Activated CD4-positive, alpha-beta T cell treated with anti-CD3 and anti-CD28 coated beads, Interleukin-2, amount 50 U/mL, for 24 hours (primary cell): ENCODE measurements at regions not wholly inside any gene's neighbourhood (a gene's known extent, or its start where the extent isn't known, plus 50 kb on each side); places are given as distances from the start of the nearest gene placed in this dataset.
"Not testable (repeated sequence)": the region's sequence is repeated elsewhere in the genome, so short reads cannot be mapped to it uniquely, and the experiment has no call there.

Source experiments
- DNase-seq, 2 donors: peaks; one replicate each; pipeline ENCODE4 v3.0.0-alpha.2; 2020; ENCODE audit warnings: low read depth in 1 of 2, low spot score in 1 of 2

- no peak for DNase-seq
These were observed 777.3 kb downstream of the LTN1 start for GRCh38 chr21:28215214-28215954.

- no peak for DNase-seq
These were observed 777.9 kb downstream of the LTN1 start for GRCh38 chr21:28214786-28215185.

GRCh38 chr21:28213261-28213660, 779.4 kb downstream of the LTN1 start:
- DNase-seq = no peak

GRCh38 chr21:28212061-28212460, 780.6 kb downstream of the LTN1 start:
- DNase-seq = no peak

- DNase-seq = no peak
These were observed 785.1 kb downstream of the LTN1 start for GRCh38 chr21:28207436-28208173.

- no peak for DNase-seq
These were observed 792.0 kb downstream of the LTN1 start for GRCh38 chr21:28200726-28201125.

GRCh38 chr21:28196981-28197380, 795.7 kb downstream of the LTN1 start:
- no peak for DNase-seq

GRCh38 chr21:28193189-28193588, 799.5 kb downstream of the LTN1 start:
- DNase-seq = no peak

GRCh38 chr21:28186604-28187003, 806.1 kb downstream of the LTN1 start:
- no peak for DNase-seq

- no peak for DNase-seq
These were observed 810.9 kb downstream of the LTN1 start for GRCh38 chr21:28181730-28182129.

GRCh38 chr21:28179136-28179535, 813.5 kb downstream of the LTN1 start:
- DNase-seq = no peak

GRCh38 chr21:28177124-28177523, 815.6 kb downstream of the LTN1 start:
- no peak for DNase-seq

GRCh38 chr21:28174701-28175100, 818.0 kb downstream of the LTN1 start:
- no peak for DNase-seq

- no peak for DNase-seq
These were observed 818.7 kb downstream of the LTN1 start for GRCh38 chr21:28174006-28174405.

GRCh38 chr21:28172376-28172775, 820.3 kb downstream of the LTN1 start:
- no peak for DNase-seq

- DNase-seq = no peak
These were observed 825.3 kb downstream of the LTN1 start for GRCh38 chr21:28167366-28167765.

- not testable (repeated sequence) for DNase-seq
These were observed 828.2 kb downstream of the LTN1 start for GRCh38 chr21:28164519-28164918.

- not testable (repeated sequence) for DNase-seq
These were observed 830.6 kb downstream of the LTN1 start for GRCh38 chr21:28162052-28162451.

GRCh38 chr21:28160378-28160777, 832.3 kb downstream of the LTN1 start:
- DNase-seq = no peak

- no peak for DNase-seq
These were observed 833.3 kb downstream of the LTN1 start for GRCh38 chr21:28159396-28159795.

- DNase-seq = no peak
These were observed 836.1 kb downstream of the LTN1 start for GRCh38 chr21:28156590-28156989.

GRCh38 chr21:28154121-28154520, 838.6 kb downstream of the LTN1 start:
- DNase-seq = no peak

- no peak for DNase-seq
These were observed 839.9 kb downstream of the LTN1 start for GRCh38 chr21:28152732-28153131.
